ENCODE measurements at regions not wholly inside any gene's neighbourhood (a gene's known extent, or its start where the extent isn't known, plus 50 kb on each side); places are given as distances from the start of the nearest gene placed in this dataset.

- no peak for TF ChIP-seq CTCF (IDR thresholded peaks at IDR 0.05)
- TF ChIP-seq EZH2phosphoT487 (IDR thresholded peaks at IDR 0.05) = no peak
- TF ChIP-seq EZH2 (IDR thresholded peaks at IDR 0.05) = no peak
Measured at GRCh38 chr2:240300840-240301239, 134.6 kb upstream of the GPC1 start.
